ENCODE measurements at regions not wholly inside any gene's neighbourhood (a gene's known extent, or its start where the extent isn't known, plus 50 kb on each side); places are given as distances from the start of the nearest gene placed in this dataset.

GRCh38 chr3:30083315-30083714 lies 523.1 kb upstream of the TGFBR2 start:
- TF ChIP-seq POLR2A (IDR thresholded peaks at IDR 0.05) (no peak), CTCF (IDR thresholded peaks at IDR 0.05) (no peak)
